Panc1 (cell line): ENCODE measurements at regions not wholly inside any gene's neighbourhood (a gene's known extent, or its start where the extent isn't known, plus 50 kb on each side); places are given as distances from the start of the nearest gene placed in this dataset.

Experiments used
- ATAC-seq: fragments of 200-7000 bp; cut with Tn5 transposase; 2 replicates; pipeline ENCODE4 v1.9.1; 2020; ENCODE audit warnings: mild to moderate bottlenecking, moderate library complexity
- BruUV-seq: library from RNA; stranded (reverse); fragments of 400-500 nt; replicated peaks from 2 replicates; lab custom pipeline; 2021; lab: Mats Ljungman, UMichigan
- CTCF ChIA-PET: fragments of 300-600 bp; sonication (Branson Sonifier 250); formaldehyde crosslinking; loops from one replicate; lab custom pipeline; 2022; ENCODE audit warnings: antibody characterized with exemption; lab: Charles Lee
- POLR2A ChIA-PET: fragments of 300-600 bp; sonication (Branson Sonifier 250); formaldehyde crosslinking; loops from one replicate; lab custom pipeline; 2022; ENCODE audit warnings: antibody characterized with exemption; lab: Charles Lee
- DNase-seq: peaks from one replicate; pipeline ENCODE4 v3.0.0-alpha.2; 2010; ENCODE audit warnings: low read depth, low spot score
- H3K27ac ChIP-seq: 2 replicates; pipeline ENCODE4 v1.5.1; 2011; ENCODE audit warnings: mild to moderate bottlenecking, low read length, inconsistent platforms
- H3K27me3 ChIP-seq: fragments of 200-500 bp; sonication (Bioruptor generic); 2 replicates; pipeline ENCODE4 v1.6.0; 2014; ENCODE audit warnings: low read length, inconsistent platforms; ENCODE audit not compliant: control insufficient read depth, insufficient read depth
- H3K36me3 ChIP-seq: fragments of 200-500 bp; sonication (Bioruptor generic); 2 replicates; pipeline ENCODE4 v1.5.1; 2014; ENCODE audit warnings: inconsistent platforms, mild to moderate bottlenecking, low read length, moderate library complexity; ENCODE audit not compliant: control insufficient read depth, insufficient read depth
- H3K4me1 ChIP-seq: 2 replicates; pipeline ENCODE4 v1.5.1; 2011; ENCODE audit warnings: inconsistent platforms, mild to moderate bottlenecking, low read length, moderate library complexity; ENCODE audit not compliant: control insufficient read depth, insufficient read depth
- H3K4me3 ChIP-seq, 2 experiments: 2 replicates each; pipeline ENCODE4 v1.5.1; 2011 to 2012; ENCODE audit warnings: low read depth in 2 of 2, low read length in 2 of 2, mild to moderate bottlenecking in 2 of 2, inconsistent platforms in 1 of 2, moderate library complexity in 1 of 2
- H3K9me3 ChIP-seq: fragments of 200-500 bp; sonication (Bioruptor generic); 2 replicates; pipeline ENCODE4 v1.5.1; 2014; ENCODE audit warnings: low read depth, mild to moderate bottlenecking, inconsistent platforms, low read length, moderate library complexity; ENCODE audit not compliant: control insufficient read depth, insufficient read depth
- POLR2AphosphoS5 ChIP-seq: IDR thresholded peaks from 2 replicates; pipeline ENCODE4 v1.6.1; 2012; ENCODE audit warnings: mild to moderate bottlenecking, low read depth, low read length, moderate library complexity
- SIN3A ChIP-seq: IDR thresholded peaks from 2 replicates; pipeline ENCODE4 v1.6.1; 2012; ENCODE audit warnings: low read depth, mild to moderate bottlenecking, low read length, moderate library complexity, borderline replicate concordance; ENCODE audit not compliant: insufficient read depth
- TCF7L2 ChIP-seq: IDR thresholded peaks from 2 replicates; pipeline ENCODE4 v1.6.1; 2011; ENCODE audit warnings: mild to moderate bottlenecking, low read depth, low read length, inconsistent platforms
- in situ Hi-C: cut with HindIII; loops from 2 replicates; pipeline ENCODE4 v1.10.0; 2016; ENCODE audit warnings: low sequenced_read_pairs, low pct_unique_long_range_greater_than_20kb
- intact Hi-C: fragments of 100-400 bp; cut with micrococcal nuclease; formaldehyde crosslinking; loops from one replicate; pipeline ENCODE4 v1.10.0; 2022; ENCODE audit not compliant: unreplicated experiment
- TF ChIP-seq, protein P1 (sequence below): fragments of 450-650 bp; IDR thresholded peaks from 2 replicates; pipeline ENCODE4 v1.5.1; 2017; ENCODE audit warnings: mild to moderate bottlenecking
- TF ChIP-seq, protein P2 (sequence below), 2 experiments: IDR thresholded peaks; 2 replicates each; pipeline ENCODE4 v1.6.1; 2011 to 2012; ENCODE audit warnings: low read depth in 2 of 2, control low read depth in 1 of 2, low read length in 1 of 2, mild to moderate bottlenecking in 1 of 2, moderate library complexity in 1 of 2; ENCODE audit not compliant: insufficient read depth in 1 of 2

DNA sequence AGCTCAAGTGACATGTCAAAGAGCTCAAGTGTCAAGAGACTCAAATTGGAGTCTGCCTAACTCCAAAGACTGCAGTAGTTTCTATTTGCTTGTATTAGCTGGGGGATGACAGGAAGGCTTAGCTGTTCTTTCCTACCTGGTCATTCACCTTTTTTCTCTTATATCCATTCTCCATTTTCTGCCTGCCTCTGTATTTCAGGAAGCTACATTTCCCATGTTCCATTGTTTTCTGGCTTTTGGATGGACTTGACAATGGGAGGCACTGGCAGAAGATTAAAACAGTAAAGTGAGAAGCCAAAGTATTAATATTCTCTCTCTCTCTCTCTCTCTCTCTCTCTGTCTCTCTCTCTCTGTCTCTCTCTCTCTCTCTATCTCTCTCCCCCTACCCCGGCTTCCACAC, 135.7 kb upstream of the ADAMTS18 start:
- Histone ChIP-seq H3K36me3 (no peaks in the 10 kb centered on the region), H3K4me3 (no peak overlapping the region), H3K27ac (peak overlapping the region; percentile 23; the same call in 1 of the 2 replicates), H3K4me1 (no peaks in the 10 kb centered on the region), H3K27me3 (no peaks in the 10 kb centered on the region), H3K9me3 (no peaks in the 10 kb centered on the region)
- no TSS peak for BruUV-seq
- in situ Hi-C loops (no loop called here), intact Hi-C loops (no loop called here)
- DNase-seq (no peak), ATAC-seq (no peak)
- ChIA-PET CTCF (interaction anchor here (0.6 to 0.7 kb wide), 2 partner anchors 13 to 78 kb away, joined by 3 to 5 read pairs; no protein-coding TSS in a partner anchor), POLR2A (no interaction called here)
- TF ChIP-seq, protein P1, sequence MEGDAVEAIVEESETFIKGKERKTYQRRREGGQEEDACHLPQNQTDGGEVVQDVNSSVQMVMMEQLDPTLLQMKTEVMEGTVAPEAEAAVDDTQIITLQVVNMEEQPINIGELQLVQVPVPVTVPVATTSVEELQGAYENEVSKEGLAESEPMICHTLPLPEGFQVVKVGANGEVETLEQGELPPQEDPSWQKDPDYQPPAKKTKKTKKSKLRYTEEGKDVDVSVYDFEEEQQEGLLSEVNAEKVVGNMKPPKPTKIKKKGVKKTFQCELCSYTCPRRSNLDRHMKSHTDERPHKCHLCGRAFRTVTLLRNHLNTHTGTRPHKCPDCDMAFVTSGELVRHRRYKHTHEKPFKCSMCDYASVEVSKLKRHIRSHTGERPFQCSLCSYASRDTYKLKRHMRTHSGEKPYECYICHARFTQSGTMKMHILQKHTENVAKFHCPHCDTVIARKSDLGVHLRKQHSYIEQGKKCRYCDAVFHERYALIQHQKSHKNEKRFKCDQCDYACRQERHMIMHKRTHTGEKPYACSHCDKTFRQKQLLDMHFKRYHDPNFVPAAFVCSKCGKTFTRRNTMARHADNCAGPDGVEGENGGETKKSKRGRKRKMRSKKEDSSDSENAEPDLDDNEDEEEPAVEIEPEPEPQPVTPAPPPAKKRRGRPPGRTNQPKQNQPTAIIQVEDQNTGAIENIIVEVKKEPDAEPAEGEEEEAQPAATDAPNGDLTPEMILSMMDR = no peak
- TF ChIP-seq, protein P2, sequence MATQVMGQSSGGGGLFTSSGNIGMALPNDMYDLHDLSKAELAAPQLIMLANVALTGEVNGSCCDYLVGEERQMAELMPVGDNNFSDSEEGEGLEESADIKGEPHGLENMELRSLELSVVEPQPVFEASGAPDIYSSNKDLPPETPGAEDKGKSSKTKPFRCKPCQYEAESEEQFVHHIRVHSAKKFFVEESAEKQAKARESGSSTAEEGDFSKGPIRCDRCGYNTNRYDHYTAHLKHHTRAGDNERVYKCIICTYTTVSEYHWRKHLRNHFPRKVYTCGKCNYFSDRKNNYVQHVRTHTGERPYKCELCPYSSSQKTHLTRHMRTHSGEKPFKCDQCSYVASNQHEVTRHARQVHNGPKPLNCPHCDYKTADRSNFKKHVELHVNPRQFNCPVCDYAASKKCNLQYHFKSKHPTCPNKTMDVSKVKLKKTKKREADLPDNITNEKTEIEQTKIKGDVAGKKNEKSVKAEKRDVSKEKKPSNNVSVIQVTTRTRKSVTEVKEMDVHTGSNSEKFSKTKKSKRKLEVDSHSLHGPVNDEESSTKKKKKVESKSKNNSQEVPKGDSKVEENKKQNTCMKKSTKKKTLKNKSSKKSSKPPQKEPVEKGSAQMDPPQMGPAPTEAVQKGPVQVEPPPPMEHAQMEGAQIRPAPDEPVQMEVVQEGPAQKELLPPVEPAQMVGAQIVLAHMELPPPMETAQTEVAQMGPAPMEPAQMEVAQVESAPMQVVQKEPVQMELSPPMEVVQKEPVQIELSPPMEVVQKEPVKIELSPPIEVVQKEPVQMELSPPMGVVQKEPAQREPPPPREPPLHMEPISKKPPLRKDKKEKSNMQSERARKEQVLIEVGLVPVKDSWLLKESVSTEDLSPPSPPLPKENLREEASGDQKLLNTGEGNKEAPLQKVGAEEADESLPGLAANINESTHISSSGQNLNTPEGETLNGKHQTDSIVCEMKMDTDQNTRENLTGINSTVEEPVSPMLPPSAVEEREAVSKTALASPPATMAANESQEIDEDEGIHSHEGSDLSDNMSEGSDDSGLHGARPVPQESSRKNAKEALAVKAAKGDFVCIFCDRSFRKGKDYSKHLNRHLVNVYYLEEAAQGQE (IDR thresholded peaks at IDR 0.05; ENCODE audit: insufficient read depth in 1 of 2, low read depth in 2 of 2, low read length in 1 of 2) = no peak
- TF ChIP-seq POLR2AphosphoS5 = no peak
- TF ChIP-seq SIN3A = no peak
- no peak for TF ChIP-seq TCF7L2

DNA sequence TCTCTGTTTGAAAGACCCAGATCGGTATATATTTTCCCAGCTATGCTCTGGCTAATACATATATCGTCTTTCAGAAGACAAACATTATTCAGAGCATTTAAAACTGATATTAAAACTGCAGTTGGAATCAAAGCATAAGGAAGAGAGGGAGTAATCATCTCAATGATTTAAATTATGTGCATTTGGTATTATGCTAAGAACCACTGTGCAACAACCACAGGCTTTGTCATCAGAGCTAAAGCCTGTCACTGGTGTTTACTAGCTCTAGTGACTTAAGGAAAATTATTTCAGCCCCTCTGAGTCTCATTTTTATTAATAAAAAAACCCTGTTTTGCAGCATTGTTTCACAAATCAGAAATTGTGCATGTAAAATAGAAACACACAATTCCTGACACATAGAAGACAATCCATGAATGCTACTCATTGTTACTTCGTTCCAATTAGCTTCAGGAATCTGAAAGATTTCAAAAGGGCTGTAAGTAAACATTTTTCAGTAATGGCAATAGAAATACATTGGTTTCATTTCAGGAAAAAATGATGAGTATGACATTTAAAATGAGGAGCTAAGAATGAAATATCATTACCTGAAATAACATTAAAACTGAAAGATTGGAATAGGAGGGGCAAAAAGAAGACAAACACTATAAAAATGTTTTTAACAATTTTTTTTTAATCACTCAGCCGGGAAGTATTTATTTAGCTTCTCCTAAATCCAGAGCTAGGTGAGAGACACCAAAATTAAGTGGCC, 136.5 kb upstream of the ADAMTS18 start:
- Histone ChIP-seq H3K4me3 (no peak overlapping the region), H3K27ac (no peak overlapping the region), H3K36me3 (no peaks in the 10 kb centered on the region), H3K27me3 (no peaks in the 10 kb centered on the region), H3K4me1 (no peaks in the 10 kb centered on the region), H3K9me3 (no peaks in the 10 kb centered on the region)
- ATAC-seq (no peak), DNase-seq (no peak)
- no TSS peak for BruUV-seq
- ChIA-PET CTCF (no interaction called here), POLR2A (no interaction called here)
- in situ Hi-C loops (no loop called here), intact Hi-C loops (no loop called here)
- TF ChIP-seq POLR2AphosphoS5 (no peak), TCF7L2 (no peak), SIN3A (no peak)
- TF ChIP-seq, protein P1 = no peak
- TF ChIP-seq, protein P2 (IDR thresholded peaks at IDR 0.05; ENCODE audit: insufficient read depth in 1 of 2, low read depth in 2 of 2, low read length in 1 of 2) = no peak
